ENCODE measurements at regions not wholly inside any gene's neighbourhood (a gene's known extent, or its start where the extent isn't known, plus 50 kb on each side); places are given as distances from the start of the nearest gene placed in this dataset.

GRCh38 chr2:207235621-207236020 is 69.9 kb upstream of the KLF7 start:
- ChIA-PET POLR2A (no interaction called here), RAD21 (ENCODE audit: unreplicated experiment) (no interaction called here), SMC1A (ENCODE audit: uncharacterized antibody, unreplicated experiment) (interaction anchor here (0.7 kb wide), 1 partner anchor 10 kb away, joined by 3 read pairs; no protein-coding TSS in a partner anchor), CTCF (interaction anchor here (1.1 kb wide), 1 partner anchor 36 kb away, joined by 3 read pairs; no protein-coding TSS in a partner anchor)
- Histone ChIP-seq H3K27ac (ENCODE audit: control insufficient read depth, insufficient read depth) (no peak overlapping the region), H3K4me3 (no peak overlapping the region), H4K20me1 (ENCODE audit: control insufficient read depth, insufficient read depth) (no peaks in the 10 kb centered on the region), H2AFZ (ENCODE audit: control insufficient read depth, low read depth, low read length) (no peak overlapping the region), H3K4me2 (ENCODE audit: control insufficient read depth, insufficient read depth) (no peak overlapping the region), H3K9ac (ENCODE audit: control insufficient read depth, insufficient read depth, low read length) (no peak overlapping the region), H3K79me2 (ENCODE audit: control insufficient read depth, insufficient read depth, low read length) (no peaks in the 10 kb centered on the region), H3K4me1 (ENCODE audit: control insufficient read depth, insufficient read depth, low read length) (peaks cover 9% of the 10 kb centered on the region), H3K27me3 (replicated peaks in 1 of 2; ENCODE audit: control insufficient read depth in 2 of 2, insufficient read depth in 2 of 2, low read length in 1 of 2) (no peaks in the 10 kb centered on the region), H3K9me3 (replicated peaks; ENCODE audit: control insufficient read depth, insufficient read depth, low read length) (no peaks in the 10 kb centered on the region; the same call in 2 of the 3 replicates), H3K36me3 (ENCODE audit: control insufficient read depth in 2 of 2, insufficient read depth in 2 of 2, low read length in 1 of 2) (no peaks in the 10 kb centered on the region)
- FAIRE-seq (no peak), DNase-seq (ENCODE audit: low read depth, low spot score) (no peak), ATAC-seq (no peak)
- TF ChIP-seq GABPA (IDR thresholded peaks at IDR 0.05; ENCODE audit: low read depth): no peak
- TF ChIP-seq FOXM1 (IDR thresholded peaks at IDR 0.05; ENCODE audit: low read depth, low read length): no peak
- TF ChIP-seq RFX5 (IDR thresholded peaks at IDR 0.05; ENCODE audit: low read depth, low read length): no peak
- no peak for TF ChIP-seq ATF7 (IDR thresholded peaks at IDR 0.05; ENCODE audit: low read depth)
- no peak for TF ChIP-seq ZBTB33 (IDR thresholded peaks at IDR 0.05)
- TF ChIP-seq ZNF24 (IDR thresholded peaks at IDR 0.05): no peak
- no peak for TF ChIP-seq ZNF622 (IDR thresholded peaks at IDR 0.05)
- TF ChIP-seq HCFC1 (IDR thresholded peaks at IDR 0.05; ENCODE audit: low read length): no peak
- no peak for TF ChIP-seq BACH1 (IDR thresholded peaks at IDR 0.05; ENCODE audit: borderline replicate concordance)
- TF ChIP-seq POLR2AphosphoS2 (IDR thresholded peaks at IDR 0.05; ENCODE audit: low read depth, low read length): no peak
- no peak for TF ChIP-seq BCL3 (IDR thresholded peaks at IDR 0.05; ENCODE audit: borderline replicate concordance, insufficient read depth, low read depth, low read length, poor library complexity, severe bottlenecking)
- intact Hi-C loops (cut with micrococcal nuclease; ENCODE audit: unreplicated experiment): loop anchor here (2.0 kb wide), 1 partner anchor 237 kb away; no protein-coding TSS in a partner anchor
- 30% methylated on average over 4 of the region's 4 CpGs for WGBS (ENCODE audit: insufficient coverage, insufficient replicate concordance, low lambda C conversion rate, missing lambda C conversion rate)
- BruUV-seq (replicated peaks): no TSS peak
- in situ Hi-C loops (cut with MboI): no loop called here

Data from GM12878 (cell line).